ENCODE measurements at regions not wholly inside any gene's neighbourhood (a gene's known extent, or its start where the extent isn't known, plus 50 kb on each side); places are given as distances from the start of the nearest gene placed in this dataset.

DNA sequence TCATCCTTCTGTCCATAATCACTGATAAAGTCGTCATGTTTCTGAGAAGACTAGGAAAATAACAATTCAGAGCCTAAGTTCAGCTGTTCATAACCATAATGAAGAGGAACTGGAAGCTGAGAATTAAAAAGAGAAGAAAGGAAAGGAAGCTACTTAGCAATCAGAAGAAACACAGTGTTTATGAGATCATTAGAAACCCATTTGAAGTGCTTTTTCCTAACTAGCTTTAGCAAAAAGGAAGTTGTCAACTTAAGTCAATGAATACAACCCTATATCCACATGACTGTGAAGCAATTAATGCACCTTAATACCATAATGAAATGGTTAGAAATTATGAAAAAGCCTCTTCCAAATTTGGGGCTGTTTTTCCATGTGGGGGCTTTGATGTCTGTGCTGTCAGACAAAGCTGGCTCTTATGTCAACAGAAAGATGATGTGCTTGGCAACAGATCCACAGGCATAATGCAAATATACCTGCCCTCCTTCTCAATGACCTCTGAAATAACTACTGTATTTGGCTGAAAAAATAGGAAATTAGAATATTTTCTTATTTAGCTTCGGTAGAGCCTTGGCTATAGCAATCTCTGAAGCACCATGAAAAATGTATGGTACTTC is 463.5 kb downstream of the RASEF start:
- no peaks in the 10 kb centered on the region for H3K4me1 ChIP-seq (ENCODE audit: control insufficient read depth in 1 of 2, insufficient read depth in 2 of 2, low read length in 2 of 2)
- peaks cover 0 to 5% of the 10 kb centered on the region in 2 experiments; a peak in 2 of 4 replicates for H3K9me3 ChIP-seq (ENCODE audit: control insufficient read depth in 1 of 2, insufficient read depth in 1 of 2, low read depth in 1 of 2, low read length in 2 of 2)
- no peaks in the 10 kb centered on the region for H4K20me1 ChIP-seq (ENCODE audit: insufficient read depth)
- H3K4me2 ChIP-seq (ENCODE audit: low read length), result no peak overlapping the region
- no peak overlapping the region for H3K27ac ChIP-seq (ENCODE audit: low read depth, low read length)
- H3K9me2 ChIP-seq (ENCODE audit: insufficient read depth), result no peaks in the 10 kb centered on the region
- RAD21 ChIA-PET (ENCODE audit: low non-redundant PET in 1 of 2, low total read pairs in 2 of 2, uncharacterized antibody in 2 of 2, unreplicated experiment in 2 of 2), result no interaction called here
- no peak for ATAC-seq
- H3K27me3 ChIP-seq (ENCODE audit: insufficient read depth, low read length), result no peaks in the 10 kb centered on the region
- intact Hi-C loops (cut with micrococcal nuclease), result no loop called here
- no TSS peak for BruUV-seq (replicated peaks)
- H2AFZ ChIP-seq (ENCODE audit: low read depth, low read length, poor library complexity, severe bottlenecking), result no peak overlapping the region
- no peak overlapping the region for H3K4me3 ChIP-seq (replicated peaks in 1 of 2; ENCODE audit: low read depth in 1 of 2, low read length in 2 of 2)
- POLR2A ChIA-PET, result no interaction called here
- no peaks in the 10 kb centered on the region for H3K36me3 ChIP-seq (ENCODE audit: control insufficient read depth in 1 of 2, insufficient read depth in 2 of 2, low read length in 2 of 2)
- no peak for DNase-seq (ENCODE audit: low read depth, low spot score)
- no peak overlapping the region for H3K9ac ChIP-seq (ENCODE audit: low read length)
- H3K79me2 ChIP-seq (ENCODE audit: insufficient read depth, low read length), result no peaks in the 10 kb centered on the region
- TF ChIP-seq POLR2AphosphoS5 (IDR thresholded peaks at IDR 0.05; ENCODE audit: low read depth, low read length) (no peak), POLR2A (IDR thresholded peaks at IDR 0.05; ENCODE audit: borderline replicate concordance, extremely low read depth, insufficient read depth, insufficient read length) (no peak), JUND (IDR thresholded peaks at IDR 0.05) (no peak), ELF1 (IDR thresholded peaks at IDR 0.05; ENCODE audit: borderline replicate concordance, low read depth) (no peak), SP1 (IDR thresholded peaks at IDR 0.05; ENCODE audit: low read depth) (no peak), CEBPB (IDR thresholded peaks at IDR 0.05; ENCODE audit: low read depth) (no peak), EZH2 (IDR thresholded peaks at IDR 0.05) (no peak), SRF (IDR thresholded peaks at IDR 0.05; ENCODE audit: low read depth) (no peak), TCF7L2 (IDR thresholded peaks at IDR 0.05; ENCODE audit: borderline replicate concordance, extremely low read depth, insufficient read depth, insufficient read length) (no peak), SIN3A (IDR thresholded peaks at IDR 0.05; ENCODE audit: low read depth) (no peak), ZNF274 (IDR thresholded peaks at IDR 0.05; ENCODE audit: low read depth, low read length) (no peak)
- TF ChIP-seq, protein P1, sequence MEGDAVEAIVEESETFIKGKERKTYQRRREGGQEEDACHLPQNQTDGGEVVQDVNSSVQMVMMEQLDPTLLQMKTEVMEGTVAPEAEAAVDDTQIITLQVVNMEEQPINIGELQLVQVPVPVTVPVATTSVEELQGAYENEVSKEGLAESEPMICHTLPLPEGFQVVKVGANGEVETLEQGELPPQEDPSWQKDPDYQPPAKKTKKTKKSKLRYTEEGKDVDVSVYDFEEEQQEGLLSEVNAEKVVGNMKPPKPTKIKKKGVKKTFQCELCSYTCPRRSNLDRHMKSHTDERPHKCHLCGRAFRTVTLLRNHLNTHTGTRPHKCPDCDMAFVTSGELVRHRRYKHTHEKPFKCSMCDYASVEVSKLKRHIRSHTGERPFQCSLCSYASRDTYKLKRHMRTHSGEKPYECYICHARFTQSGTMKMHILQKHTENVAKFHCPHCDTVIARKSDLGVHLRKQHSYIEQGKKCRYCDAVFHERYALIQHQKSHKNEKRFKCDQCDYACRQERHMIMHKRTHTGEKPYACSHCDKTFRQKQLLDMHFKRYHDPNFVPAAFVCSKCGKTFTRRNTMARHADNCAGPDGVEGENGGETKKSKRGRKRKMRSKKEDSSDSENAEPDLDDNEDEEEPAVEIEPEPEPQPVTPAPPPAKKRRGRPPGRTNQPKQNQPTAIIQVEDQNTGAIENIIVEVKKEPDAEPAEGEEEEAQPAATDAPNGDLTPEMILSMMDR (IDR thresholded peaks at IDR 0.05 in 2 of 3, conservative IDR thresholded peaks at IDR 0.05 in 1 of 3; ENCODE audit: borderline replicate concordance in 1 of 3, insufficient read depth in 1 of 3, low read depth in 2 of 3, low read length in 2 of 3), result no peak
- TF ChIP-seq, protein P2, sequence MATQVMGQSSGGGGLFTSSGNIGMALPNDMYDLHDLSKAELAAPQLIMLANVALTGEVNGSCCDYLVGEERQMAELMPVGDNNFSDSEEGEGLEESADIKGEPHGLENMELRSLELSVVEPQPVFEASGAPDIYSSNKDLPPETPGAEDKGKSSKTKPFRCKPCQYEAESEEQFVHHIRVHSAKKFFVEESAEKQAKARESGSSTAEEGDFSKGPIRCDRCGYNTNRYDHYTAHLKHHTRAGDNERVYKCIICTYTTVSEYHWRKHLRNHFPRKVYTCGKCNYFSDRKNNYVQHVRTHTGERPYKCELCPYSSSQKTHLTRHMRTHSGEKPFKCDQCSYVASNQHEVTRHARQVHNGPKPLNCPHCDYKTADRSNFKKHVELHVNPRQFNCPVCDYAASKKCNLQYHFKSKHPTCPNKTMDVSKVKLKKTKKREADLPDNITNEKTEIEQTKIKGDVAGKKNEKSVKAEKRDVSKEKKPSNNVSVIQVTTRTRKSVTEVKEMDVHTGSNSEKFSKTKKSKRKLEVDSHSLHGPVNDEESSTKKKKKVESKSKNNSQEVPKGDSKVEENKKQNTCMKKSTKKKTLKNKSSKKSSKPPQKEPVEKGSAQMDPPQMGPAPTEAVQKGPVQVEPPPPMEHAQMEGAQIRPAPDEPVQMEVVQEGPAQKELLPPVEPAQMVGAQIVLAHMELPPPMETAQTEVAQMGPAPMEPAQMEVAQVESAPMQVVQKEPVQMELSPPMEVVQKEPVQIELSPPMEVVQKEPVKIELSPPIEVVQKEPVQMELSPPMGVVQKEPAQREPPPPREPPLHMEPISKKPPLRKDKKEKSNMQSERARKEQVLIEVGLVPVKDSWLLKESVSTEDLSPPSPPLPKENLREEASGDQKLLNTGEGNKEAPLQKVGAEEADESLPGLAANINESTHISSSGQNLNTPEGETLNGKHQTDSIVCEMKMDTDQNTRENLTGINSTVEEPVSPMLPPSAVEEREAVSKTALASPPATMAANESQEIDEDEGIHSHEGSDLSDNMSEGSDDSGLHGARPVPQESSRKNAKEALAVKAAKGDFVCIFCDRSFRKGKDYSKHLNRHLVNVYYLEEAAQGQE (IDR thresholded peaks at IDR 0.05; ENCODE audit: low read depth), result no peak
- TF ChIP-seq, protein P3, sequence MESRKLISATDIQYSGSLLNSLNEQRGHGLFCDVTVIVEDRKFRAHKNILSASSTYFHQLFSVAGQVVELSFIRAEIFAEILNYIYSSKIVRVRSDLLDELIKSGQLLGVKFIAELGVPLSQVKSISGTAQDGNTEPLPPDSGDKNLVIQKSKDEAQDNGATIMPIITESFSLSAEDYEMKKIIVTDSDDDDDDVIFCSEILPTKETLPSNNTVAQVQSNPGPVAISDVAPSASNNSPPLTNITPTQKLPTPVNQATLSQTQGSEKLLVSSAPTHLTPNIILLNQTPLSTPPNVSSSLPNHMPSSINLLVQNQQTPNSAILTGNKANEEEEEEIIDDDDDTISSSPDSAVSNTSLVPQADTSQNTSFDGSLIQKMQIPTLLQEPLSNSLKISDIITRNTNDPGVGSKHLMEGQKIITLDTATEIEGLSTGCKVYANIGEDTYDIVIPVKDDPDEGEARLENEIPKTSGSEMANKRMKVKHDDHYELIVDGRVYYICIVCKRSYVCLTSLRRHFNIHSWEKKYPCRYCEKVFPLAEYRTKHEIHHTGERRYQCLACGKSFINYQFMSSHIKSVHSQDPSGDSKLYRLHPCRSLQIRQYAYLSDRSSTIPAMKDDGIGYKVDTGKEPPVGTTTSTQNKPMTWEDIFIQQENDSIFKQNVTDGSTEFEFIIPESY (IDR thresholded peaks at IDR 0.05; ENCODE audit: extremely low read depth, insufficient replicate concordance, low read length), result no peak
- CTCF ChIA-PET, result no interaction called here
